B cell (primary cell): ENCODE measurements at regions not wholly inside any gene's neighbourhood (a gene's known extent, or its start where the extent isn't known, plus 50 kb on each side); places are given as distances from the start of the nearest gene placed in this dataset.

Experiments
- ATAC-seq: fragments of 200-7000 bp; cut with Tn5 transposase; one replicate; pipeline ENCODE4 v1.10.0; 2021; ENCODE audit warnings: low read depth, mild to moderate bottlenecking, moderate number of reproducible peaks, moderate library complexity
- CTCF ChIA-PET: fragments of 350-600 bp; sonication (Branson Sonifier 250); formaldehyde crosslinking; loops from one replicate; lab custom pipeline; 2021; ENCODE audit warnings: antibody characterized with exemption, inconsistent platforms; lab: Charles Lee
- POLR2A ChIA-PET: fragments of 350-600 bp; sonication (Branson Sonifier 250); formaldehyde crosslinking; loops from one replicate; lab custom pipeline; 2021; ENCODE audit warnings: antibody characterized with exemption; lab: Charles Lee
- DNase-seq: peaks from one replicate; pipeline ENCODE4 v3.0.0; 2013
- H2AFZ ChIP-seq: 2 replicates; pipeline ENCODE4 v1.6.1; 2012; ENCODE audit warnings: mild to moderate bottlenecking, low read depth, low read length; ENCODE audit not compliant: insufficient read depth, poor library complexity, severe bottlenecking
- H3K27ac ChIP-seq, 2 donors: 1 replicate in 1 of 2; 2 replicates in 1 of 2; pipeline ENCODE4 v1.5.1; 2012 to 2013; ENCODE audit warnings: low read length in 2 of 2, mild to moderate bottlenecking in 2 of 2, moderate library complexity in 1 of 2
- H3K27me3 ChIP-seq, 4 experiments: fragments of 200-600 bp in 1 of 4; sonication (generic) in 1 of 4; replicated peaks in 1 of 4; 1 replicate in 2 of 4; 2 replicates in 2 of 4; pipeline versions ENCODE4 v1.6.1 to v1.7.0; 2013 to 2016; ENCODE audit warnings: low read length in 3 of 4, mild to moderate bottlenecking in 2 of 4, mixed read lengths in 1 of 4, moderate library complexity in 1 of 4; ENCODE audit not compliant: insufficient read depth in 4 of 4, control insufficient read depth in 3 of 4; ENCODE audit errors: control extremely low read depth in 1 of 4
- H3K36me3 ChIP-seq, 2 experiments: replicated peaks in 1 of 2; 1 replicate in 1 of 2; 2 replicates in 1 of 2; pipeline versions ENCODE4 v1.6.1 to v1.7.1; 2013; ENCODE audit warnings: low read length in 1 of 2; ENCODE audit not compliant: insufficient read depth in 2 of 2, control insufficient read depth in 1 of 2; ENCODE audit errors: control extremely low read depth in 1 of 2, extremely low read depth in 1 of 2
- H3K4me1 ChIP-seq, 2 donors: fragments of 200-600 bp in 1 of 2; sonication (generic) in 1 of 2; 1 replicate in 1 of 2; 2 replicates in 1 of 2; pipeline versions ENCODE4 v1.5.1 to v1.6.1; 2013 to 2017; ENCODE audit warnings: low read length in 2 of 2; ENCODE audit not compliant: control insufficient read depth in 2 of 2, insufficient read depth in 2 of 2
- H3K4me2 ChIP-seq: replicated peaks from 2 replicates; pipeline ENCODE3; 2012; ENCODE audit warnings: mild to moderate bottlenecking, low read depth, low read length; ENCODE audit not compliant: poor library complexity, severe bottlenecking
- H3K4me3 ChIP-seq, 5 experiments: fragments of 200-600 bp in 1 of 5; sonication (generic) in 1 of 5; 1 replicate in 3 of 5; 2 replicates in 2 of 5; pipeline versions ENCODE4 v1.5.1 to v1.7.0; 2011 to 2016; ENCODE audit warnings: low read length in 4 of 5, mild to moderate bottlenecking in 4 of 5, low read depth in 2 of 5, control low read depth in 1 of 5, moderate library complexity in 1 of 5; ENCODE audit not compliant: insufficient read depth in 1 of 5; ENCODE audit errors: control extremely low read depth in 1 of 5, extremely low read depth in 1 of 5
- H3K79me2 ChIP-seq: fragments of 200-600 bp; sonication (generic); one replicate; pipeline ENCODE4 v1.6.0; 2016; ENCODE audit warnings: low read length; ENCODE audit not compliant: control insufficient read depth, insufficient read depth
- H3K9ac ChIP-seq: fragments of 200-600 bp; sonication (generic); 2 replicates; pipeline ENCODE4 v1.6.1; 2017; ENCODE audit warnings: mild to moderate bottlenecking, low read length, moderate library complexity
- H3K9me3 ChIP-seq, 3 donors: one replicate each; pipeline versions ENCODE4 v1.6.1 to v1.7.1; 2013; ENCODE audit warnings: low read length in 2 of 3; ENCODE audit not compliant: control insufficient read depth in 2 of 3, insufficient read depth in 1 of 3; ENCODE audit errors: control extremely low read depth in 1 of 3
- H4K20me1 ChIP-seq: 2 replicates; pipeline ENCODE4 v1.6.0; 2012; ENCODE audit warnings: mild to moderate bottlenecking, low read length; ENCODE audit not compliant: insufficient read depth, control insufficient read depth, poor library complexity, severe bottlenecking
- H3K27ac Mint-ChIP-seq: one replicate; pipeline ENCODE4 v1.8.0; 2021; ENCODE audit warnings: mixed read lengths
- H3K27me3 Mint-ChIP-seq: one replicate; pipeline ENCODE4 v1.8.0; 2021; ENCODE audit warnings: mixed read lengths
- H3K4me1 Mint-ChIP-seq: one replicate; pipeline ENCODE4 v1.8.0; 2021; ENCODE audit warnings: mixed read lengths
- H3K4me3 Mint-ChIP-seq: one replicate; pipeline ENCODE4 v1.8.0; 2021; ENCODE audit warnings: mixed read lengths
- H3K9me3 Mint-ChIP-seq: one replicate; pipeline ENCODE4 v1.8.0; 2022; ENCODE audit warnings: mixed read lengths; ENCODE audit not compliant: insufficient read depth
- EZH2 ChIP-seq: IDR thresholded peaks from 2 replicates; pipeline ENCODE4 v1.6.1; 2012; ENCODE audit warnings: borderline replicate concordance, low read depth, mild to moderate bottlenecking, moderate library complexity, low read length; ENCODE audit not compliant: insufficient read depth, poor library complexity, severe bottlenecking
- WGBS: methylation state at CpG from one replicate; pipeline ENCODE4 v1.1.5; 2013; ENCODE audit warnings: missing lambda C conversion rate; ENCODE audit not compliant: insufficient coverage; 5-methylcytosine and 5-hydroxymethylcytosine counted together
- intact Hi-C: fragments of 100-400 bp; cut with micrococcal nuclease; formaldehyde crosslinking; loops from one replicate; pipeline ENCODE4 v1.10.0; 2022
- TF ChIP-seq, protein P1 (sequence below): fragments of 200-600 bp; IDR thresholded peaks from one replicate; pipeline ENCODE4 v1.8.0; 2022; ENCODE audit warnings: antibody characterized with exemption, mild to moderate bottlenecking

DNA sequence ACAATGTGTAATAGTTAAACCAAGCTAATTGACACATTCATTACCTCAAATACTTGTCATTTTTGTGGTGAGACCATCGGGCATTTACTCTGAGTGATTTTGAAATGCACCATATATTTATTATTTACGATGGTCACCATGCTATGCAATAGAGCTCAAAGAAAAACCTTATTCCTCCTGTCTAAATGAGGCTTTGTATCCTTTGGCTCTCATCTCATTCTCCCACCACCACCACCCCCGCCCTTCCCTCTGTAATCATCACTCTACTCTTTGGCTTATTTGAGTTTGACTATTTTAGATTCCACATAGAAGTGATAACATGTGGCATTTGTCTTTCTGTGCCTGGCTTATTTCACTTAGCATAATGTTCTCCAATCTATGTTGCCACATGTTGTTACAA, 124.9 kb downstream of the CYSLTR2 start:
- ChIA-PET POLR2A (no interaction called here), CTCF (no interaction called here)
- Histone ChIP-seq H3K27ac (no peak overlapping the region), H3K27me3 (peaks cover 0 to 3% (median 1%) of the 10 kb centered on the region in 4 experiments), H4K20me1 (no peaks in the 10 kb centered on the region), H3K9ac (no peak overlapping the region), H2AFZ (no peak overlapping the region), H3K4me2 (no peak overlapping the region), H3K4me3 (no peak overlapping the region), H3K9me3 (peaks cover 1 to 22% (median 13%) of the 10 kb centered on the region in 3 donors), H3K36me3 (no peaks in the 10 kb centered on the region), H3K4me1 (no peaks in the 10 kb centered on the region), H3K79me2 (no peaks in the 10 kb centered on the region)
- Mint-ChIP-seq H3K27ac (no peak overlapping the region), H3K9me3 (peaks cover 8% of the 10 kb centered on the region), H3K4me3 (no peak overlapping the region), H3K27me3 (peaks cover 27% of the 10 kb centered on the region), H3K4me1 (no peaks in the 10 kb centered on the region)
- 100% methylated on average over 1 of the region's 3 CpGs for WGBS
- TF ChIP-seq, protein P1, sequence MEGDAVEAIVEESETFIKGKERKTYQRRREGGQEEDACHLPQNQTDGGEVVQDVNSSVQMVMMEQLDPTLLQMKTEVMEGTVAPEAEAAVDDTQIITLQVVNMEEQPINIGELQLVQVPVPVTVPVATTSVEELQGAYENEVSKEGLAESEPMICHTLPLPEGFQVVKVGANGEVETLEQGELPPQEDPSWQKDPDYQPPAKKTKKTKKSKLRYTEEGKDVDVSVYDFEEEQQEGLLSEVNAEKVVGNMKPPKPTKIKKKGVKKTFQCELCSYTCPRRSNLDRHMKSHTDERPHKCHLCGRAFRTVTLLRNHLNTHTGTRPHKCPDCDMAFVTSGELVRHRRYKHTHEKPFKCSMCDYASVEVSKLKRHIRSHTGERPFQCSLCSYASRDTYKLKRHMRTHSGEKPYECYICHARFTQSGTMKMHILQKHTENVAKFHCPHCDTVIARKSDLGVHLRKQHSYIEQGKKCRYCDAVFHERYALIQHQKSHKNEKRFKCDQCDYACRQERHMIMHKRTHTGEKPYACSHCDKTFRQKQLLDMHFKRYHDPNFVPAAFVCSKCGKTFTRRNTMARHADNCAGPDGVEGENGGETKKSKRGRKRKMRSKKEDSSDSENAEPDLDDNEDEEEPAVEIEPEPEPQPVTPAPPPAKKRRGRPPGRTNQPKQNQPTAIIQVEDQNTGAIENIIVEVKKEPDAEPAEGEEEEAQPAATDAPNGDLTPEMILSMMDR: no peak
- TF ChIP-seq EZH2: no peak
- intact Hi-C loops: no loop called here
- DNase-seq (no peak), ATAC-seq (no peak)

DNA sequence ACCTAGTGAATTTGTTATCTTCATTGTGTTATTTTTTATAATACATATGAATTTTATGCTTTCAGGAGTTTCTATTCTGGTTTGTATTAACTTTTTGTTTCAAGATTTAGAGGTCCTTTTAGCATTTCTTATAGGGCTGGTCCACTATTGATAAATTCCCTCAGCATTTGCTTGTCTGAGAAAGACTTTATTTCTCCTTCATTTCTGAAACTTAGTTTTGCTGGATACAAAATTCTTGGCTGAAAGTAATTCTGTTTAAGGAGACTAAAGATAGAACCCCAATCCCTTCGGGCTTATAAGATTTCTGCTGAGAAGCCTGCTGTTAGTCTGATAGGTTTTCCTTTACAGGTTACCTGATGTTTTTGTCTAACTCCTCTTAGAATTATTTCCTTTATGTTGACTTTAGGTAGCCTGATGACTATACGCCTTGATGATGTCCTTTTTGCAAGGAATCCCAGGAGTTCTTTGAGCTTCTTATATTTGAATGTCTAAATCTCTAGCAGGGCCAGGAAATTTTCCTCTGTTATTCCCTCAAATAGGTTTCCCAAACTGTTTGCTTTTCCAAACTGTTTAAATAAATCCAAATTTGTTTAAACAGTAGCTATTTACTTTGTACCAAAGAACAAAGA, 127.1 kb downstream of the CYSLTR2 start:
- Histone ChIP-seq H3K27ac (no peak overlapping the region), H3K4me3 (no peak overlapping the region), H3K9me3 (peaks cover 1 to 22% (median 13%) of the 10 kb centered on the region in 3 donors), H3K9ac (no peak overlapping the region), H3K36me3 (no peaks in the 10 kb centered on the region), H4K20me1 (no peaks in the 10 kb centered on the region), H3K27me3 (peaks cover 0 to 3% (median 0%) of the 10 kb centered on the region in 4 experiments), H3K4me2 (no peak overlapping the region), H3K4me1 (no peaks in the 10 kb centered on the region), H2AFZ (no peak overlapping the region), H3K79me2 (no peaks in the 10 kb centered on the region)
- WGBS: no CpG with 5 or more reads among the region's 2 CpGs
- H3K27ac Mint-ChIP-seq: no peak overlapping the region
- ChIA-PET POLR2A (no interaction called here), CTCF (no interaction called here)
- DNase-seq (no peak), ATAC-seq (no peak)
- intact Hi-C loops: no loop called here
- no peak overlapping the region for H3K4me3 Mint-ChIP-seq
- TF ChIP-seq EZH2: no peak
- TF ChIP-seq, protein P1: no peak
- H3K9me3 Mint-ChIP-seq: peaks cover 8% of the 10 kb centered on the region
- H3K27me3 Mint-ChIP-seq: peaks cover 16% of the 10 kb centered on the region
- no peaks in the 10 kb centered on the region for H3K4me1 Mint-ChIP-seq
